GM12878 (cell line): ENCODE measurements at regions not wholly inside any gene's neighbourhood (a gene's known extent, or its start where the extent isn't known, plus 50 kb on each side); places are given as distances from the start of the nearest gene placed in this dataset.

ENCODE experiments used
- ATAC-seq: fragments of 200-7000 bp; cut with Tn5 transposase; 3 replicates; pipeline ENCODE4 v1.9.1; 2020; ENCODE audit warnings: mild to moderate bottlenecking, moderate library complexity
- BruUV-seq: library from RNA; stranded (reverse); fragments of 400-500 nt; replicated peaks from 2 replicates; lab custom pipeline; 2021; lab: Mats Ljungman, UMichigan
- CTCF ChIA-PET: fragments of 300-600 bp; sonication (Branson Sonifier 250); formaldehyde crosslinking; extraction: SDS; loops from one replicate; lab custom pipeline; 2021; ENCODE audit warnings: inconsistent platforms; lab: Yijun Ruan, JAX
- POLR2A ChIA-PET: fragments of 350-600 bp; formaldehyde crosslinking; extraction: SDS; loops from one replicate; lab custom pipeline; 2021; ENCODE audit warnings: inconsistent platforms; lab: Charles Lee
- RAD21 ChIA-PET: fragments of 300-600 bp; sonication (Branson Sonifier 250); formaldehyde crosslinking; loops from one replicate; lab custom pipeline; 2023; ENCODE audit warnings: antibody characterized with exemption; ENCODE audit not compliant: unreplicated experiment; lab: Charles Lee
- SMC1A ChIA-PET: fragments of 300-600 bp; sonication (Branson Sonifier 250); formaldehyde crosslinking; loops from one replicate; lab custom pipeline; 2023; ENCODE audit not compliant: unreplicated experiment, uncharacterized antibody; lab: Charles Lee
- DNase-seq: peaks from one replicate; pipeline ENCODE4 v3.0.0-alpha.2; 2011; ENCODE audit warnings: low read depth, low spot score
- FAIRE-seq: peaks from 3 replicates; lab custom pipeline; 2011; peaks lifted over from hg19 to GRCh38; lab: Jason Lieb, UNC
- H2AFZ ChIP-seq: 2 replicates; pipeline ENCODE4 v1.6.0; 2011; ENCODE audit warnings: low read depth, low read length, control low read depth; ENCODE audit not compliant: control insufficient read depth
- H3K27ac ChIP-seq: 2 replicates; pipeline ENCODE4 v1.5.1; 2011; ENCODE audit warnings: control low read depth; ENCODE audit not compliant: control insufficient read depth, insufficient read depth
- H3K27me3 ChIP-seq, 2 experiments: replicated peaks in 1 of 2; 2 replicates each; pipeline versions ENCODE4 v1.6.0 to v1.6.1; 2011; ENCODE audit warnings: low read length in 1 of 2; ENCODE audit not compliant: control insufficient read depth in 2 of 2, insufficient read depth in 2 of 2
- H3K36me3 ChIP-seq, 2 experiments: 2 replicates each; pipeline ENCODE4 v1.5.1; 2011; ENCODE audit warnings: low read length in 1 of 2; ENCODE audit not compliant: control insufficient read depth in 2 of 2, insufficient read depth in 2 of 2
- H3K4me1 ChIP-seq: 2 replicates; pipeline ENCODE4 v1.6.1; 2011; ENCODE audit warnings: mild to moderate bottlenecking, low read length, moderate library complexity, mixed read lengths; ENCODE audit not compliant: control insufficient read depth, insufficient read depth
- H3K4me2 ChIP-seq: 2 replicates; pipeline ENCODE4 v1.6.0; 2011; ENCODE audit warnings: control low read depth; ENCODE audit not compliant: control insufficient read depth, insufficient read depth
- H3K4me3 ChIP-seq: fragments of 200-600 bp; sonication (generic); 2 replicates; pipeline ENCODE4 v1.5.1; 2016
- H3K79me2 ChIP-seq: 2 replicates; pipeline ENCODE4 v1.6.0; 2011; ENCODE audit warnings: low read length; ENCODE audit not compliant: control insufficient read depth, insufficient read depth
- H3K9ac ChIP-seq: 2 replicates; pipeline ENCODE4 v1.8.0; 2011; ENCODE audit warnings: low read length, control low read depth, mixed read lengths; ENCODE audit not compliant: control insufficient read depth, insufficient read depth
- H3K9me3 ChIP-seq: replicated peaks from 3 replicates; pipeline ENCODE4 v1.5.1; 2011; ENCODE audit warnings: mild to moderate bottlenecking, low read length; ENCODE audit not compliant: control insufficient read depth, insufficient read depth
- H4K20me1 ChIP-seq: 2 replicates; pipeline ENCODE4 v1.6.0; 2011; ENCODE audit not compliant: control insufficient read depth, insufficient read depth
- BCLAF1 ChIP-seq: fragments of 450-650 bp; IDR thresholded peaks from 2 replicates; pipeline ENCODE4 v1.6.1; 2017; ENCODE audit warnings: antibody characterized with exemption, mild to moderate bottlenecking, moderate library complexity
- BHLHE40 ChIP-seq, 2 experiments: fragments of 450-650 bp in 1 of 2; IDR thresholded peaks; 2 replicates each; pipeline ENCODE4 v1.6.1; 2011 to 2017; ENCODE audit warnings: low read depth in 2 of 2, borderline replicate concordance in 1 of 2, improper control_type of control experiment in 1 of 2, low read length in 1 of 2, mild to moderate bottlenecking in 1 of 2
- E4F1 ChIP-seq: fragments of 450-650 bp; IDR thresholded peaks from 2 replicates; pipeline ENCODE4 v1.6.1; 2018; ENCODE audit warnings: borderline replicate concordance, mild to moderate bottlenecking; ENCODE audit not compliant: partially characterized antibody
- EP300 ChIP-seq, 2 experiments: fragments of 150-350 bp in 1 of 2; IDR thresholded peaks; 2 replicates each; pipeline ENCODE4 v1.6.1; 2011 to 2012; ENCODE audit warnings: low read depth in 2 of 2, low read length in 2 of 2, borderline replicate concordance in 1 of 2, improper control_type of control experiment in 1 of 2, inconsistent platforms in 1 of 2; ENCODE audit not compliant: control insufficient read depth in 1 of 2
- EZH2 ChIP-seq: IDR thresholded peaks from 2 replicates; pipeline ENCODE4 v1.6.1; 2012; ENCODE audit warnings: low read depth, mild to moderate bottlenecking, control low read depth, inconsistent platforms, low read length, borderline replicate concordance; ENCODE audit not compliant: control insufficient read depth
- HDAC6 ChIP-seq: fragments of 200-600 bp; sonication (generic); IDR thresholded peaks from one replicate; pipeline ENCODE4 v1.8.0; 2017; ENCODE audit warnings: antibody characterized with exemption; ENCODE audit not compliant: unreplicated experiment
- HDGF ChIP-seq: fragments of 450-650 bp; IDR thresholded peaks from 2 replicates; pipeline ENCODE4 v1.6.1; 2016; ENCODE audit warnings: antibody characterized with exemption
- HSF1 ChIP-seq: fragments of 150-350 bp; IDR thresholded peaks from 2 replicates; pipeline ENCODE4 v1.6.1; 2014; ENCODE audit warnings: mild to moderate bottlenecking, low read depth, low read length
- MAX ChIP-seq: IDR thresholded peaks from 2 replicates; pipeline ENCODE4 v1.6.1; 2012; ENCODE audit warnings: low read depth, low read length, improper control_type of control experiment
- MXI1 ChIP-seq: fragments of 150-350 bp; IDR thresholded peaks from 2 replicates; pipeline ENCODE4 v1.6.1; 2011; ENCODE audit warnings: low read depth, mild to moderate bottlenecking, inconsistent platforms, low read length, improper control_type of control experiment
- NR2C1 ChIP-seq: fragments of 450-650 bp; IDR thresholded peaks from 2 replicates; pipeline ENCODE4 v1.6.1; 2017; ENCODE audit warnings: antibody characterized with exemption, mild to moderate bottlenecking, moderate library complexity
- PAX5 ChIP-seq: IDR thresholded peaks from 2 replicates; pipeline ENCODE4 v1.6.1; 2011; ENCODE audit warnings: low read depth, low read length, borderline replicate concordance
- POLR2AphosphoS2 ChIP-seq: IDR thresholded peaks from 2 replicates; pipeline ENCODE4 v1.6.1; 2011; ENCODE audit warnings: low read depth, mild to moderate bottlenecking, low read length, improper control_type of control experiment, moderate library complexity
- RB1 ChIP-seq: fragments of 450-650 bp; formaldehyde crosslinking; IDR thresholded peaks from 2 replicates; pipeline ENCODE4 v1.6.1; 2017; ENCODE audit warnings: mild to moderate bottlenecking, borderline replicate concordance
- RELA ChIP-seq: fragments of 450-650 bp; IDR thresholded peaks from 2 replicates; pipeline ENCODE4 v1.8.0; 2014; ENCODE audit warnings: borderline replicate concordance; ENCODE audit not compliant: partially characterized antibody
- RUNX3 ChIP-seq: IDR thresholded peaks from 2 replicates; pipeline ENCODE4 v1.6.1; 2012; ENCODE audit warnings: low read length, inconsistent platforms
- SREBF1 ChIP-seq: IDR thresholded peaks from 2 replicates; pipeline ENCODE4 v1.6.1; 2012; ENCODE audit warnings: mild to moderate bottlenecking, low read length
- ZSCAN29 ChIP-seq: fragments of 450-650 bp; IDR thresholded peaks from 2 replicates; pipeline ENCODE4 v1.6.1; 2017; ENCODE audit warnings: mild to moderate bottlenecking, moderate library complexity
- ZZZ3 ChIP-seq: IDR thresholded peaks from 2 replicates; pipeline ENCODE4 v1.6.1; 2011; ENCODE audit warnings: low read depth; ENCODE audit not compliant: control insufficient read depth, insufficient read length
- WGBS: methylation state at CpG from one replicate; pipeline ENCODE4 v1.1.6; 2016; ENCODE audit warnings: low lambda C conversion rate; ENCODE audit not compliant: insufficient replicate concordance, insufficient coverage; ENCODE audit errors: missing lambda C conversion rate; 5-methylcytosine and 5-hydroxymethylcytosine counted together
- in situ Hi-C: fragments of 300-500 bp; cut with MboI; formaldehyde crosslinking; loops from 9 replicates; pipeline ENCODE4 v1.14.3; 2018; ENCODE audit warnings: mixed read lengths
- intact Hi-C: fragments of 100-400 bp; cut with micrococcal nuclease; formaldehyde crosslinking; loops from one replicate; pipeline ENCODE4 v1.14.2; 2022; ENCODE audit not compliant: unreplicated experiment

- ATAC-seq: no peak
- SMC1A ChIA-PET: no interaction called here
These were observed 611.6 kb upstream of the VRK2 start for GRCh38 chr2:57434972-57435371.

More at GRCh38 chr2:57434972-57435371, 611.6 kb upstream of the VRK2 start:
- no peaks in the 10 kb centered on the region for H3K27me3 ChIP-seq
- 4% methylated on average over 1 of the region's 1 CpG for WGBS
- FAIRE-seq (no peak), DNase-seq (no peak)
- no peak overlapping the region for H3K4me2 ChIP-seq
- H3K4me3 ChIP-seq: no peak overlapping the region
- RAD21 ChIA-PET: no interaction called here
- H3K36me3 ChIP-seq: no peaks in the 10 kb centered on the region
- H3K9ac ChIP-seq: no peak overlapping the region
- H3K27ac ChIP-seq: no peak overlapping the region
- H3K4me1 ChIP-seq: no peaks in the 10 kb centered on the region
- no TSS peak for BruUV-seq
- H3K9me3 ChIP-seq: no peaks in the 10 kb centered on the region
- no peaks in the 10 kb centered on the region; the same call in 1 of the 2 replicates for H4K20me1 ChIP-seq
- in situ Hi-C loops: no loop called here
- no peak overlapping the region for H2AFZ ChIP-seq
- CTCF ChIA-PET: no interaction called here
- intact Hi-C loops: no loop called here
- POLR2A ChIA-PET: no interaction called here
- H3K79me2 ChIP-seq: no peaks in the 10 kb centered on the region
- TF ChIP-seq POLR2AphosphoS2: no peak
- no peak for TF ChIP-seq ZZZ3
- no peak for TF ChIP-seq NR2C1
- no peak for TF ChIP-seq HDGF
- TF ChIP-seq EP300 (IDR thresholded peaks at IDR 0.05; ENCODE audit: borderline replicate concordance in 1 of 2, control insufficient read depth in 1 of 2, low read depth in 2 of 2, low read length in 2 of 2): no peak
- no peak for TF ChIP-seq PAX5
- TF ChIP-seq BHLHE40 (IDR thresholded peaks at IDR 0.05; ENCODE audit: borderline replicate concordance in 1 of 2, low read depth in 2 of 2, low read length in 1 of 2): no peak
- TF ChIP-seq HSF1: no peak
- TF ChIP-seq SREBF1: no peak
- no peak for TF ChIP-seq MXI1
- TF ChIP-seq RUNX3: no peak
- TF ChIP-seq RELA: no peak
- TF ChIP-seq HDAC6: no peak
- TF ChIP-seq ZSCAN29: no peak
- no peak for TF ChIP-seq RB1
- no peak for TF ChIP-seq MAX
- no peak for TF ChIP-seq BCLAF1
- no peak for TF ChIP-seq EZH2
- no peak for TF ChIP-seq E4F1
